Fibroblast of lung (primary cell): ENCODE measurements at regions not wholly inside any gene's neighbourhood (a gene's known extent, or its start where the extent isn't known, plus 50 kb on each side); places are given as distances from the start of the nearest gene placed in this dataset.

ENCODE experiments used
- DNase-seq, 2 donors: peaks; one replicate each; pipeline versions ENCODE4 v3.0.0 to v3.0.0-alpha.2; 2010; ENCODE audit warnings: low read depth in 2 of 2
- H2AFZ ChIP-seq: 2 replicates; pipeline ENCODE4 v1.5.1; 2012; ENCODE audit warnings: low read length, control low read depth, inconsistent platforms
- H3K27ac ChIP-seq: 2 replicates; pipeline ENCODE4 v1.5.1; 2011; ENCODE audit warnings: low read length, control low read depth; ENCODE audit not compliant: insufficient read depth
- H3K27me3 ChIP-seq: 2 replicates; pipeline ENCODE4 v1.5.1; 2011; ENCODE audit warnings: mild to moderate bottlenecking, low read length; ENCODE audit not compliant: control insufficient read depth, insufficient read depth
- H3K36me3 ChIP-seq: 2 replicates; pipeline ENCODE4 v1.5.1; 2011; ENCODE audit warnings: low read length; ENCODE audit not compliant: control insufficient read depth, insufficient read depth
- H3K4me1 ChIP-seq: 2 replicates; pipeline ENCODE4 v1.5.1; 2011; ENCODE audit warnings: low read length; ENCODE audit not compliant: control insufficient read depth, insufficient read depth; ENCODE audit errors: extremely low read depth
- H3K4me2 ChIP-seq: 2 replicates; pipeline ENCODE4 v1.5.1; 2011; ENCODE audit warnings: low read length, control low read depth; ENCODE audit not compliant: insufficient read depth; ENCODE audit errors: extremely low read depth
- H3K4me3 ChIP-seq, 4 experiments: fragments of 200-600 bp in 1 of 4; sonication (generic) in 1 of 4; replicated peaks in 1 of 4; 2 replicates each; pipeline ENCODE4 v1.5.1; 2011 to 2016; ENCODE audit warnings: low read length in 4 of 4, low read depth in 3 of 4, mild to moderate bottlenecking in 3 of 4, control low read depth in 2 of 4, inconsistent platforms in 1 of 4, mixed read lengths in 1 of 4; ENCODE audit not compliant: insufficient read depth in 1 of 4; ENCODE audit errors: control extremely low read depth in 1 of 4
- H3K79me2 ChIP-seq: 2 replicates; pipeline ENCODE4 v1.5.1; 2012; ENCODE audit warnings: mild to moderate bottlenecking, low read length, inconsistent platforms; ENCODE audit not compliant: control insufficient read depth, insufficient read depth
- H3K9ac ChIP-seq: 2 replicates; pipeline ENCODE4 v1.5.1; 2011; ENCODE audit warnings: mild to moderate bottlenecking, low read length, control low read depth; ENCODE audit not compliant: insufficient read depth
- H3K9me3 ChIP-seq: 2 replicates; pipeline ENCODE4 v1.5.1; 2012; ENCODE audit warnings: low read depth, low read length; ENCODE audit not compliant: control insufficient read depth, insufficient read depth
- H4K20me1 ChIP-seq: 2 replicates; pipeline ENCODE4 v1.5.1; 2011; ENCODE audit warnings: low read length; ENCODE audit not compliant: control insufficient read depth, insufficient read depth; ENCODE audit errors: extremely low read depth
- CTCF ChIP-seq, 2 donors: IDR thresholded peaks in 1 of 2; conservative IDR thresholded peaks in 1 of 2; 1 replicate in 1 of 2; 2 replicates in 1 of 2; pipeline ENCODE4 v1.5.1; 2011 to 2012; ENCODE audit warnings: low read length in 2 of 2, control low read depth in 1 of 2, inconsistent platforms in 1 of 2, low read depth in 1 of 2, mild to moderate bottlenecking in 1 of 2
- EZH2 ChIP-seq: IDR thresholded peaks from 2 replicates; pipeline ENCODE4 v1.5.1; 2012; ENCODE audit warnings: low read length, control low read depth, mild to moderate bottlenecking; ENCODE audit errors: missing control alignments

- Histone ChIP-seq H3K36me3 (no peaks in the 10 kb centered on the region), H3K27ac (no peak overlapping the region), H3K4me3 (no peak overlapping the region), H3K4me1 (no peaks in the 10 kb centered on the region), H3K9ac (no peak overlapping the region), H3K9me3 (no peaks in the 10 kb centered on the region), H3K79me2 (no peaks in the 10 kb centered on the region), H3K27me3 (no peaks in the 10 kb centered on the region), H3K4me2 (no peak overlapping the region), H4K20me1 (no peaks in the 10 kb centered on the region), H2AFZ (no peak overlapping the region)
- peak in 1 of 2 donors; percentile 1 for DNase-seq
- TF ChIP-seq CTCF (conservative IDR thresholded peaks at IDR 0.05 in 1 of 2, IDR thresholded peaks at IDR 0.05 in 1 of 2; ENCODE audit: low read depth in 1 of 2, low read length in 2 of 2) (no peak), EZH2 (no peak)
Observed at GRCh38 chr18:4636967-4637366, 181.9 kb upstream of the DLGAP1 start.

GRCh38 chr18:4631239-4631638 is 176.1 kb upstream of the DLGAP1 start:
- Histone ChIP-seq H3K36me3 (no peaks in the 10 kb centered on the region), H2AFZ (no peak overlapping the region), H3K27me3 (no peaks in the 10 kb centered on the region), H4K20me1 (no peaks in the 10 kb centered on the region), H3K4me1 (no peaks in the 10 kb centered on the region), H3K79me2 (no peaks in the 10 kb centered on the region), H3K9ac (no peak overlapping the region), H3K4me3 (no peak overlapping the region), H3K27ac (no peak overlapping the region), H3K9me3 (no peaks in the 10 kb centered on the region), H3K4me2 (no peak overlapping the region)
- no peak for DNase-seq
- no peak for TF ChIP-seq EZH2
- no peak for TF ChIP-seq CTCF (conservative IDR thresholded peaks at IDR 0.05 in 1 of 2, IDR thresholded peaks at IDR 0.05 in 1 of 2; ENCODE audit: low read depth in 1 of 2, low read length in 2 of 2)

- Histone ChIP-seq H3K27ac (no peak overlapping the region), H3K9ac (no peak overlapping the region), H3K9me3 (no peaks in the 10 kb centered on the region), H3K4me3 (no peak overlapping the region), H3K4me2 (no peak overlapping the region), H4K20me1 (no peaks in the 10 kb centered on the region), H2AFZ (no peak overlapping the region), H3K36me3 (no peaks in the 10 kb centered on the region), H3K4me1 (no peaks in the 10 kb centered on the region), H3K27me3 (no peaks in the 10 kb centered on the region), H3K79me2 (no peaks in the 10 kb centered on the region)
- DNase-seq = no peak
- no peak for TF ChIP-seq EZH2
- TF ChIP-seq CTCF (conservative IDR thresholded peaks at IDR 0.05 in 1 of 2, IDR thresholded peaks at IDR 0.05 in 1 of 2; ENCODE audit: low read depth in 1 of 2, low read length in 2 of 2) = no peak
Observed at GRCh38 chr18:4605212-4605611, 150.1 kb upstream of the DLGAP1 start.
